ENCODE measurements at regions not wholly inside any gene's neighbourhood (a gene's known extent, or its start where the extent isn't known, plus 50 kb on each side); places are given as distances from the start of the nearest gene placed in this dataset.

DNA sequence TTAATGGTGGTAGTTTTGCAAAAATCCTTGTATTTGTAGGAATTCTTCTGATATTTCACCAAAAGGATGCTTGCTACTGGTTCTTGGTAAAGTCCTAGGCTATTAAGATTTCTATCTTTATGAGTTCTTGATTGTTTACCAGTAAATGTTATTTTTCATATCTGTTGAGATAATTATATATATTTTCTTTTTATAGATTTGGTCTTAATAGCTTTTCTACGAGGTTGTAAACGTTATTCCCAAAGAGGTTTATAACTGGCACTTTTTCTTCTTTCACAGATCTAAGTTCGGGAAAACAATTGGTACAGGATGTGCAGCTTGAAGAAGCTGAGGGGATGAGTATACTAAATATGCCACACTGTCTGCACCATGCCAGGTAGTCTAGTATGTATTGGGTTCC, 55.1 kb upstream of the HBS1L start:
- no peak overlapping the region for H3K27ac Mint-ChIP-seq
- peaks cover 51% of the 10 kb centered on the region for H3K4me1 Mint-ChIP-seq
- H3K36me3 Mint-ChIP-seq (ENCODE audit: low read depth), result peaks cover 3% of the 10 kb centered on the region
- no peak for ATAC-seq
- H3K9me3 Mint-ChIP-seq, result peaks cover 5% of the 10 kb centered on the region
- no peak for DNase-seq
- no peaks in the 10 kb centered on the region for H3K27me3 Mint-ChIP-seq
- no peak overlapping the region for H3K4me3 Mint-ChIP-seq

DNA sequence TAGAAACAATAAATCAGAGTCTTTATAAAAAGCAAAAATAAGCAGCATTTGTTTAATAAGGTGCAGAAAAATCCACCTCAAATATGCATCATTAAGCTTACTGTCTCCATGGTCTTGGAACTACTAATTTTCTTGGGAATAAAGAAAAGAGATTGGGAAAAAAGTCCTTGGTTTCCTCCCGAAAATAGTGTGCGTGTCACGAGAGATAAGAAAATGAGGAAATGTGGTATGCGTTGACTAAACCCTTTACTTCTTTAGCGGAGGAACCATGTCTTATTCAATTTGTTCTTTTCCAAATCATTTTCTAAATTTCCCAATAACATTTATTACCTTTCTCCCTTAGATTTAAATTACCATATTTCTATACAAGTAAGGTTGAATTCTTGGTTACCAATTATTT, 54.1 kb upstream of the HBS1L start:
- H3K4me3 Mint-ChIP-seq, result no peak overlapping the region
- H3K36me3 Mint-ChIP-seq (ENCODE audit: low read depth), result peaks cover 3% of the 10 kb centered on the region
- DNase-seq (no peak), ATAC-seq (no peak)
- H3K9me3 Mint-ChIP-seq, result peaks cover 5% of the 10 kb centered on the region
- H3K27me3 Mint-ChIP-seq, result no peaks in the 10 kb centered on the region
- peaks cover 50% of the 10 kb centered on the region for H3K4me1 Mint-ChIP-seq
- no peak overlapping the region for H3K27ac Mint-ChIP-seq

DNA sequence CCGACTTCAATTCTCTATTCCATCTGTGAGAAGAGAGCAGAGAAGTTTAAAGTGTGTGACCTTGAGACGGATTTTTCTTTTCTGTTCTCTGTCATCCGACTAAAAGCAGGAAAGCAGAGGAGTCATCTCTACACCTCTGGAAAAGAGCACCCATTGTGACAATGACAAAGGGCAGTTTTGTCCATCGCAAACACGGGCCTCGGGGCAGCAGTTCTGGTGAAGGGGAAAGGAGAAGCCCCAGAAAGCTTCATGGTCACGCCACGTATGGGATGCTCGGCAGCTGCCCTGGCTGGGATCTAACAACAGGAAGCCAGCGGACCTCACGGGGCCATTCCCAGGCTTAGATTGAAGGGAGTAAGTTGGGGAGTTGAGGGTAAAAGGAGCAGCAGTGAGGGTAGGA, 52.0 kb upstream of the HBS1L start:
- H3K36me3 Mint-ChIP-seq (ENCODE audit: low read depth), result no peaks in the 10 kb centered on the region
- H3K9me3 Mint-ChIP-seq, result no peaks in the 10 kb centered on the region
- DNase-seq (no peak), ATAC-seq (no peak)
- H3K27me3 Mint-ChIP-seq, result no peaks in the 10 kb centered on the region
- H3K4me1 Mint-ChIP-seq, result peaks cover 51% of the 10 kb centered on the region
- no peak overlapping the region for H3K27ac Mint-ChIP-seq
- H3K4me3 Mint-ChIP-seq, result no peak overlapping the region

DNA sequence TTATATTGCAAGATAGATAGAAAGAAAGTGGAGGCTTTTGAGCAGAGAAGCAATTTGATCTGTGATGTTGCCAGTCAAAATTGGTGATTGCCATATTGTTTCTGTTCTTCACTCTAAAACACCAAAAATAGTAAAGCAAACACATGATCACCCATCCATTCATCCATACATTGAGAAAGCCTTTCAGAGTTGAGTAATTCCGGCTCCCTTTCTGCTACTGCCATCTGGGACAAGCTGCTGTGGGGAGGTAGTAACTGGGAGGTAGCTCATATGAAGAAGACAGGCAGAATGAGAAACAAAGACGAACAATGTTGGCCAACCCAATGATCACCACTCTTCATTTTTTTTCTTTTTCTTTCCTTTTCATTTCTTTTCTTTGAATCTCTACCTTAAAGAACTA, 51.1 kb upstream of the HBS1L start:
- peaks cover 51% of the 10 kb centered on the region for H3K4me1 Mint-ChIP-seq
- no peaks in the 10 kb centered on the region for H3K9me3 Mint-ChIP-seq
- H3K4me3 Mint-ChIP-seq, result no peak overlapping the region
- no peak for DNase-seq
- H3K27me3 Mint-ChIP-seq, result no peaks in the 10 kb centered on the region
- ATAC-seq, result no peak
- no peaks in the 10 kb centered on the region for H3K36me3 Mint-ChIP-seq (ENCODE audit: low read depth)
- H3K27ac Mint-ChIP-seq, result no peak overlapping the region

DNA sequence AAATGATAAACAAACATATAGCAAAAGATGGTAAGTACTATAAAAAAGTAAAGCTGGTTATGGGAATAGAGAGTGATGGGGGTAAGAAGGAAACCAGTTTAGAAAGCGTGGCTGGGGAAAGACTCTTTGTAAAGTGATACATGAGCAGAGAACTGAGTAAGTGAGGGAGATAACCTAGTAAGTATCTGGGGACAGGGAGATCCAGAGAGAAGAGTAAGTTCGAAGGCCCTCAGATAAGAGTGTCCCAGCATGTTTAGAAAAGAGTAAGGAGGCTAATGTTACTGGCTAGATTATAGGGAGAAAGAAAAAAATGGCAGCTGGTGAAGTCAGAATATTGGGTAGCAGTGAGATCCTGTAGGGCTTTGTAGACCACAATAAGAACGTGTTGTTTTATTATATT, 50.7 kb upstream of the HBS1L start:
- Mint-ChIP-seq H3K4me1 (peaks cover 49% of the 10 kb centered on the region), H3K36me3 (ENCODE audit: low read depth) (no peaks in the 10 kb centered on the region), H3K27me3 (no peaks in the 10 kb centered on the region), H3K9me3 (no peaks in the 10 kb centered on the region), H3K4me3 (no peak overlapping the region), H3K27ac (no peak overlapping the region)
- DNase-seq (no peak), ATAC-seq (no peak)

Measured in activated naive CD8-positive, alpha-beta T cell treated with anti-CD3 and anti-CD28 coated beads, Interleukin-2, amount 50 U/mL, for 24 hours (primary cell).